Loucy (cell line): ENCODE measurements at regions not wholly inside any gene's neighbourhood (a gene's known extent, or its start where the extent isn't known, plus 50 kb on each side); places are given as distances from the start of the nearest gene placed in this dataset.
"Not testable (repeated sequence)": the region's sequence is repeated elsewhere in the genome, so short reads cannot be mapped to it uniquely, and the experiment has no call there.

Source experiments
- H2AFZ ChIP-seq: fragments of 200-600 bp; sonication (generic); 2 replicates; pipeline ENCODE4 v1.6.0; 2016; ENCODE audit warnings: antibody characterized with exemption, mild to moderate bottlenecking, low read length, moderate library complexity
- H3F3A ChIP-seq: fragments of 200-600 bp; 2 replicates; pipeline ENCODE4 v1.6.0; 2016; ENCODE audit warnings: antibody characterized with exemption, low read depth, mild to moderate bottlenecking
- H3K27me3 ChIP-seq: fragments of 200-600 bp; sonication (generic); 2 replicates; pipeline ENCODE4 v1.6.1; 2014; ENCODE audit warnings: low read length, mild to moderate bottlenecking; ENCODE audit not compliant: insufficient read depth, poor library complexity, severe bottlenecking
- H3K36me3 ChIP-seq: fragments of 200-600 bp; sonication (generic); 2 replicates; pipeline ENCODE4 v1.6.1; 2016; ENCODE audit warnings: low read length; ENCODE audit not compliant: insufficient read depth
- H3K4me1 ChIP-seq: fragments of 200-600 bp; sonication (generic); 2 replicates; pipeline ENCODE4 v1.5.1; 2014; ENCODE audit warnings: low read length, mild to moderate bottlenecking; ENCODE audit not compliant: insufficient read depth, poor library complexity, severe bottlenecking
- H3K4me2 ChIP-seq: fragments of 200-600 bp; sonication (generic); 2 replicates; pipeline ENCODE4 v1.6.0; 2014; ENCODE audit warnings: antibody characterized with exemption, low read length, low read depth, mild to moderate bottlenecking; ENCODE audit not compliant: poor library complexity, severe bottlenecking
- H3K4me3 ChIP-seq: fragments of 200-600 bp; sonication (generic); 2 replicates; pipeline ENCODE4 v1.5.1; 2014; ENCODE audit warnings: low read length, mild to moderate bottlenecking, mixed read lengths; ENCODE audit not compliant: poor library complexity, severe bottlenecking
- H3K79me2 ChIP-seq: fragments of 200-600 bp; sonication (generic); 2 replicates; pipeline ENCODE4 v1.6.1; 2014; ENCODE audit warnings: low read length; ENCODE audit not compliant: insufficient read depth
- H3K9ac ChIP-seq: fragments of 200-600 bp; sonication (generic); 2 replicates; pipeline ENCODE4 v1.6.0; 2014; ENCODE audit warnings: mild to moderate bottlenecking, low read depth, low read length, moderate library complexity; ENCODE audit not compliant: poor library complexity, severe bottlenecking
- H3K9me2 ChIP-seq: fragments of 200-600 bp; sonication (generic); replicated peaks from 2 replicates; pipeline ENCODE4 v1.6.1; 2016; ENCODE audit warnings: low read depth, low read length, mixed read lengths
- H3K9me3 ChIP-seq: fragments of 200-600 bp; sonication (generic); 2 replicates; pipeline ENCODE4 v1.6.1; 2014; ENCODE audit warnings: mild to moderate bottlenecking, antibody characterized with exemption, low read length, low read depth; ENCODE audit not compliant: insufficient read depth
- H4K20me1 ChIP-seq: fragments of 200-600 bp; sonication (generic); 2 replicates; pipeline ENCODE4 v1.6.0; 2014; ENCODE audit warnings: antibody characterized with exemption, low read length, mild to moderate bottlenecking; ENCODE audit not compliant: insufficient read depth, poor library complexity, severe bottlenecking
- EZH2phosphoT487 ChIP-seq: fragments of 200-600 bp; IDR thresholded peaks from 2 replicates; pipeline ENCODE4 v1.6.1; 2018; ENCODE audit warnings: antibody characterized with exemption, mild to moderate bottlenecking, moderate library complexity, borderline replicate concordance
- TF ChIP-seq, protein P1 (sequence below): fragments of 200-600 bp; sonication (generic); conservative IDR thresholded peaks from 2 replicates; pipeline ENCODE4 v1.5.1; 2014; ENCODE audit warnings: mild to moderate bottlenecking, antibody characterized with exemption, low read length

DNA sequence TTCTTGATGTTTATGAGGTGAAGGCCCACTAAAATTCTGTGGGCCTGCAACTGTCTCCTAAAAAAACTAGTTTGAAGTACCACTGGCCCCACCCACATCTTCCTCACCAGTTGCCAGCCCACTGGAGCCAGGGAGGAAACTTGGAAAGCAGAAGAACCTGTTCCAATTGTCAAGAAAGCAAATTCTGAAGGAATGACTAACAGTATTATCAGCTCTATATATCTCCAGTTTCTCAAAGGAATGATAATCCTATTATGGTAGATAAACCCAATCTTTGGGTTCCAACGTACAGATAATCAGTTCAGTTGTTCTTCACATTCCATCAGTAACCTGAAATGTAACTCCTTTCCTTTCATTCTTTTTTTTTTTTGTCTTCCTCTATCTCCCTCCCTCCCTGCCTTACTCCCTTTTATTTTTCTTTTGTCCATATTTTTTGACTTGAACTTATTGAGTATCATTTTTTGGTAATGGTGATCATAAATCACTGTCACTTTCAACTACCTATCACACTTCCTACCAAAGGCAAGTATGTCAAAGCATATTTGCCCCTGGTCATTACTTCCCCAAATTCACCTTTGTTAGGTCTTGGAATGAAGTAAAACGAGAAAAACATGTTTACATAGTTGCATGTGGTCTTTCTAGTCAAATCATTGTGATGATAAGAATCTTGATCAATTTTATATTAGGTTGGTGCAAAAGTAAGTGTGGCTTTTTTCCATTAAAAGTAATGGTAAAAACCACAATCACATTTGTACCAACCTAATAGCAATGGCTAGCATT, 943.4 kb downstream of the TTLL7 start:
- Histone ChIP-seq H3K4me1 (no peaks in the 10 kb centered on the region), H3K9ac (no peak overlapping the region), H3K9me3 (no peaks in the 10 kb centered on the region), H3K4me3 (no peak overlapping the region), H2AFZ (no peak overlapping the region), H3K79me2 (no peaks in the 10 kb centered on the region), H3K4me2 (no peak overlapping the region), H3K27me3 (no peaks in the 10 kb centered on the region), H3F3A (no peaks in the 10 kb centered on the region), H3K36me3 (no peaks in the 10 kb centered on the region), H4K20me1 (no peaks in the 10 kb centered on the region), H3K9me2 (no peaks in the 10 kb centered on the region)
- no peak for TF ChIP-seq EZH2phosphoT487
- TF ChIP-seq, protein P1, sequence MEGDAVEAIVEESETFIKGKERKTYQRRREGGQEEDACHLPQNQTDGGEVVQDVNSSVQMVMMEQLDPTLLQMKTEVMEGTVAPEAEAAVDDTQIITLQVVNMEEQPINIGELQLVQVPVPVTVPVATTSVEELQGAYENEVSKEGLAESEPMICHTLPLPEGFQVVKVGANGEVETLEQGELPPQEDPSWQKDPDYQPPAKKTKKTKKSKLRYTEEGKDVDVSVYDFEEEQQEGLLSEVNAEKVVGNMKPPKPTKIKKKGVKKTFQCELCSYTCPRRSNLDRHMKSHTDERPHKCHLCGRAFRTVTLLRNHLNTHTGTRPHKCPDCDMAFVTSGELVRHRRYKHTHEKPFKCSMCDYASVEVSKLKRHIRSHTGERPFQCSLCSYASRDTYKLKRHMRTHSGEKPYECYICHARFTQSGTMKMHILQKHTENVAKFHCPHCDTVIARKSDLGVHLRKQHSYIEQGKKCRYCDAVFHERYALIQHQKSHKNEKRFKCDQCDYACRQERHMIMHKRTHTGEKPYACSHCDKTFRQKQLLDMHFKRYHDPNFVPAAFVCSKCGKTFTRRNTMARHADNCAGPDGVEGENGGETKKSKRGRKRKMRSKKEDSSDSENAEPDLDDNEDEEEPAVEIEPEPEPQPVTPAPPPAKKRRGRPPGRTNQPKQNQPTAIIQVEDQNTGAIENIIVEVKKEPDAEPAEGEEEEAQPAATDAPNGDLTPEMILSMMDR, result no peak

DNA sequence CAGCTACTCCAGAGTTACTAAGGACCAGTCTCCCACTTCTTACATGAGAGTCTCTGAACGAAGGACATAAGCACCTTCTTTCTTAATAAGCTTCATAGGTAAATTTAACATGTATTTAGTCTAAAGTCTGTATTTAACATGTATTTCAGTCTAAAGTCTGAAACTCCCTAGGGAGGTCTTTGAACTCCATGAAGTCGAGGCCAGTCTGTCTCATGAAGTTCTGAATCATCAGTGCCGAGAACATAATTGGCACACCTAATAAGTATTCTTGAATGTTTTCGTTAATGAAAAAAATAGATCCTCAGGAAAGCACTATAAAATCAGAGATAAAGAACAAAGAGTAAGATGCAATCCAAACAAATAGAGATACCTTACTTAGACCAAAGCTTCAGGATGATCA, 945.5 kb downstream of the TTLL7 start:
- Histone ChIP-seq H4K20me1 (no peaks in the 10 kb centered on the region), H3K9me2 (no peaks in the 10 kb centered on the region), H3K79me2 (no peaks in the 10 kb centered on the region), H3K4me2 (no peak overlapping the region), H3K4me3 (no peak overlapping the region), H3K27me3 (no peaks in the 10 kb centered on the region), H3K36me3 (no peaks in the 10 kb centered on the region), H3K9ac (no peak overlapping the region), H2AFZ (no peak overlapping the region), H3K4me1 (no peaks in the 10 kb centered on the region), H3K9me3 (no peaks in the 10 kb centered on the region), H3F3A (no peaks in the 10 kb centered on the region)
- TF ChIP-seq, protein P1, result no peak
- TF ChIP-seq EZH2phosphoT487, result no peak

DNA sequence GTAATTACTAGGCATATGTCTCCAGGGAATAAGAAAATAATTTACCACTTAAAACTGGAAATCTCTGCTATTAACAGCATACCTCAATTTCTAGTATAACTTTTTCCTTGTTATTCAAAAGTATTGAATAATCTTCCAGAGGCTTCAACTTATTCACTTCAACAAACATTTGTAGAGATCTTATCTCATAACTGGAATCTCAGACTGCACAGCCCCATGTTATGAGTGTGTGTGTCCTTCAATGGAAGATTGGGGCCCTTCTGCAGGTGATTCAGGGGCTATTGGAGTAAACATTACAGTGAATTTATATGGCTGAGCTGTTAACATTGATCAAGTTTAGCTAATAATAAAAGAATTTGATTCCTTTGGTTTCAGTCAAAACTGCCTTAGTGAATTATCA, 946.1 kb downstream of the TTLL7 start:
- Histone ChIP-seq H2AFZ (no peak overlapping the region), H3K27me3 (no peaks in the 10 kb centered on the region), H3K9me3 (no peaks in the 10 kb centered on the region), H4K20me1 (no peaks in the 10 kb centered on the region), H3K79me2 (no peaks in the 10 kb centered on the region), H3K4me3 (no peak overlapping the region), H3K4me2 (no peak overlapping the region), H3K4me1 (no peaks in the 10 kb centered on the region), H3K9ac (no peak overlapping the region), H3F3A (no peaks in the 10 kb centered on the region), H3K9me2 (no peaks in the 10 kb centered on the region), H3K36me3 (no peaks in the 10 kb centered on the region)
- TF ChIP-seq EZH2phosphoT487, result no peak
- TF ChIP-seq, protein P1, result no peak

DNA sequence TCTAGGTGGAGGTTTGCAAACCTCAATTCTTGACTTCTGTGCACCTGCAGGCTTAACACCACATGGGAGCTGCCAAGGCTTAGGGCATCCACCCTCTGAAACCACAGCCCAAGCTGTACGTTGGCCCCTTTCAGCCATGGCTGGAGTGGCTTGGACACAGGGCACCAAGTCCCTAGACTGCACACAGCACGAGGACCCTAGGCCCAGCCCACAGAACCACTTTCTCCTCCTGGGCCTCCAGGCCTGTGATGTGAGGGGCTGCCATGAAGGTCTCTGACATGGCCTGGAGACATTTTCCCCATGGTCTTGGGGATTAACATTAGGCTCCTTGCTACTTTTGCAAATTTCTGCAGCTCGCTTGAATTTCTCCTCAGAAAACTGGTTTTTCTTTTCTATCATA, 947.9 kb downstream of the TTLL7 start:
- H3K4me2 ChIP-seq, H3K79me2 ChIP-seq, H3K36me3 ChIP-seq, H3F3A ChIP-seq, H3K4me3 ChIP-seq, H2AFZ ChIP-seq, H3K27me3 ChIP-seq, H3K9ac ChIP-seq, H4K20me1 ChIP-seq, H3K9me3 ChIP-seq, H3K9me2 ChIP-seq, H3K4me1 ChIP-seq: not testable (repeated sequence)
